ENCODE measurements at regions not wholly inside any gene's neighbourhood (a gene's known extent, or its start where the extent isn't known, plus 50 kb on each side); places are given as distances from the start of the nearest gene placed in this dataset.
A peak's percentile ranks its signal among the peaks of the same experiment; 100 is the strongest.

- no peak for DNase-seq
Measured at GRCh38 chrX:97666890-97667289, 783.2 kb downstream of the RPA4 start.

GRCh38 chrX:97668126-97668525 is 784.4 kb downstream of the RPA4 start:
- no peak for DNase-seq

- DNase-seq: peak; percentile 96
Measured at GRCh38 chrX:97672138-97672537, 788.4 kb downstream of the RPA4 start.

- peak; percentile 96 for DNase-seq
Measured at GRCh38 chrX:97672608-97673007, 788.9 kb downstream of the RPA4 start.

- DNase-seq: no peak
Measured at GRCh38 chrX:97673135-97673534, 789.4 kb downstream of the RPA4 start.

- no peak for DNase-seq
Measured at GRCh38 chrX:97682991-97683840, 799.5 kb downstream of the RPA4 start.

GRCh38 chrX:97685753-97686152 is 802.0 kb downstream of the RPA4 start:
- peak; percentile 25 for DNase-seq

- no peak for DNase-seq
Measured at GRCh38 chrX:97691901-97692455, 808.3 kb downstream of the RPA4 start.

- DNase-seq: no peak
Measured at GRCh38 chrX:97692575-97692974, 808.9 kb downstream of the RPA4 start.

GRCh38 chrX:97700547-97700946 is 816.8 kb downstream of the RPA4 start:
- no peak for DNase-seq

- no peak for DNase-seq
Measured at GRCh38 chrX:97704474-97704873, 820.8 kb downstream of the RPA4 start.

GRCh38 chrX:97704881-97705280 is 821.2 kb downstream of the RPA4 start:
- no peak for DNase-seq

GRCh38 chrX:97705936-97706335 is 822.2 kb downstream of the RPA4 start:
- DNase-seq: no peak

- no peak for DNase-seq
Measured at GRCh38 chrX:97714072-97714471, 830.4 kb downstream of the RPA4 start.

GRCh38 chrX:97728215-97728614 is 844.5 kb downstream of the RPA4 start:
- no peak for DNase-seq

- no peak for DNase-seq
Measured at GRCh38 chrX:97740044-97740443, 856.3 kb downstream of the RPA4 start.

- DNase-seq: no peak
Measured at GRCh38 chrX:97740886-97741285, 857.2 kb downstream of the RPA4 start.

GRCh38 chrX:97743014-97743413 is 859.3 kb downstream of the RPA4 start:
- DNase-seq: no peak

- DNase-seq: no peak
Measured at GRCh38 chrX:97747346-97747745, 863.6 kb downstream of the RPA4 start.

- DNase-seq: no peak
Measured at GRCh38 chrX:97751016-97751415, 867.3 kb downstream of the RPA4 start.

GRCh38 chrX:97751735-97752134 is 868.0 kb downstream of the RPA4 start:
- no peak for DNase-seq

GRCh38 chrX:97756879-97757278 is 873.2 kb downstream of the RPA4 start:
- no peak for DNase-seq

- DNase-seq: no peak
Measured at GRCh38 chrX:97763391-97763790, 879.7 kb downstream of the RPA4 start.

GRCh38 chrX:97763981-97764380 is 880.3 kb downstream of the RPA4 start:
- DNase-seq: no peak
